Spleen (tissue), 11 donors: ENCODE measurements at regions not wholly inside any gene's neighbourhood (a gene's known extent, or its start where the extent isn't known, plus 50 kb on each side); places are given as distances from the start of the nearest gene placed in this dataset.

Experiments used
- DNase-seq: peaks from one replicate; pipeline ENCODE4 v3.0.0-alpha.2; 2020
- H3K27ac ChIP-seq, 8 donors: fragments of 200-600 bp; sonication (generic) in 7 of 8; 1 replicate in 4 of 8; 2 replicates in 4 of 8; pipeline versions ENCODE4 v1.5.0 to v1.8.0; 2016 to 2021; ENCODE audit warnings: inconsistent platforms in 4 of 8, mild to moderate bottlenecking in 4 of 8, moderate library complexity in 1 of 8
- H3K27me3 ChIP-seq, 7 donors: fragments of 200-600 bp; sonication (generic) in 6 of 7; replicated peaks in 1 of 7; 1 replicate in 4 of 7; 2 replicates in 3 of 7; pipeline versions ENCODE4 v1.5.0 to v1.8.0; 2016 to 2021; ENCODE audit warnings: inconsistent platforms in 3 of 7, mild to moderate bottlenecking in 1 of 7
- H3K36me3 ChIP-seq, 6 donors: fragments of 200-600 bp; sonication (generic) in 5 of 6; 1 replicate in 4 of 6; 2 replicates in 2 of 6; pipeline versions ENCODE4 v1.5.0 to v1.8.0; 2016 to 2021; ENCODE audit warnings: inconsistent platforms in 2 of 6
- H3K4me1 ChIP-seq, 6 donors: fragments of 200-600 bp; sonication (generic) in 5 of 6; 1 replicate in 3 of 6; 2 replicates in 3 of 6; pipeline versions ENCODE4 v1.5.0 to v1.8.0; 2016 to 2021; ENCODE audit warnings: inconsistent platforms in 3 of 6
- H3K4me3 ChIP-seq, 8 donors: fragments of 200-600 bp; sonication (generic) in 7 of 8; 1 replicate in 4 of 8; 2 replicates in 4 of 8; pipeline versions ENCODE4 v1.5.0 to v1.8.0; 2016 to 2021; ENCODE audit warnings: inconsistent platforms in 4 of 8, mild to moderate bottlenecking in 4 of 8, moderate library complexity in 2 of 8
- H3K9me3 ChIP-seq, 8 donors: fragments of 200-600 bp; sonication (generic) in 7 of 8; 1 replicate in 4 of 8; 2 replicates in 4 of 8; pipeline versions ENCODE4 v1.5.0 to v1.8.0; 2016 to 2021; ENCODE audit warnings: inconsistent platforms in 4 of 8
- CTCF ChIP-seq, 11 experiments: fragments of 200-600 bp in 7 of 11; fragments of 450-650 bp in 4 of 11; sonication (generic) in 4 of 11; IDR thresholded peaks in 8 of 11; conservative IDR thresholded peaks in 3 of 11; 1 replicate in 7 of 11; 2 replicates in 4 of 11; pipeline versions ENCODE4 v1.4.0 to v1.8.0; 2016 to 2021; ENCODE audit warnings: antibody characterized with exemption in 11 of 11, inconsistent platforms in 4 of 11, mild to moderate bottlenecking in 1 of 11
- POLR2A ChIP-seq, 3 donors: fragments of 450-650 bp; IDR thresholded peaks; one replicate each; pipeline ENCODE4 v1.5.1; 2017; ENCODE audit warnings: antibody characterized with exemption in 3 of 3, mild to moderate bottlenecking in 1 of 3
- POLR2AphosphoS5 ChIP-seq, 3 donors: sonication (generic); formaldehyde crosslinking; IDR thresholded peaks; one replicate each; pipeline ENCODE4 v1.5.1; 2017; ENCODE audit warnings: antibody characterized with exemption in 3 of 3
- WGBS, 5 donors: extraction: QIAGEN DNeasy Blood & Tissue Kit in 3 of 5; methylation state at CpG; one replicate each; pipeline versions ENCODE4 v1.1.5 to v1.1.7; 2013 to 2018; 5-methylcytosine and 5-hydroxymethylcytosine counted together
- intact Hi-C: fragments of 100-400 bp; cut with DNase I; formaldehyde crosslinking; loops from one replicate; pipeline ENCODE4 v1.15.0; 2023; ENCODE audit warnings: low total_unique reads
- donor health status: healthy with polysubstance abuse.
- donor health status: DM: no; HTN: no; CAD: no; lungs with moderate emphysema.
- donor health status: DM: no; HTN: no; CAD: no.
- donor health status: Bipolar disorder and iron deficiency.
- donor health status: healthy.
- donor health status: DM: no; HTN: no; CAD: no.
- donor health status: DM: yes; HTN: yes; CAD: no.

- intact Hi-C loops: no loop called here
- 68 to 92% (median 70%) methylated on average over 1 of the region's 1 CpG for WGBS, 5 donors
- TF ChIP-seq POLR2A (IDR thresholded peaks at IDR 0.05) (no peak), POLR2AphosphoS5 (IDR thresholded peaks at IDR 0.05) (no peak), CTCF (IDR thresholded peaks at IDR 0.05 in 8 of 11, conservative IDR thresholded peaks at IDR 0.05 in 3 of 11) (no peak)
Measured at GRCh38 chr5:88606173-88606572, 276.8 kb downstream of the MEF2C start.

GRCh38 chr5:88602584-88602983, 280.4 kb downstream of the MEF2C start:
- intact Hi-C loops: no loop called here
- Histone ChIP-seq H3K36me3 (no peaks in the 10 kb centered on the region), H3K9me3 (peaks cover 0 to 15% (median 9%) of the 10 kb centered on the region in 8 donors), H3K4me1 (no peaks in the 10 kb centered on the region), H3K4me3 (no peak overlapping the region), H3K27me3 (no peaks in the 10 kb centered on the region), H3K27ac (no peak overlapping the region)
- TF ChIP-seq POLR2A (IDR thresholded peaks at IDR 0.05) (no peak), CTCF (IDR thresholded peaks at IDR 0.05 in 8 of 11, conservative IDR thresholded peaks at IDR 0.05 in 3 of 11) (peak in 1 of 11 experiments; percentile 22)
- DNase-seq: no peak
- WGBS, 5 donors: 84 to 94% (median 90%) methylated on average over 22 of the region's 22 CpGs

More at GRCh38 chr5:88606173-88606572, 276.8 kb downstream of the MEF2C start:
- Histone ChIP-seq H3K27ac (no peak overlapping the region), H3K4me3 (no peak overlapping the region), H3K36me3 (no peaks in the 10 kb centered on the region), H3K9me3 (peaks cover 0 to 10% (median 1%) of the 10 kb centered on the region in 8 donors), H3K27me3 (peaks cover 0 to 7% (median 0%) of the 10 kb centered on the region in 7 donors), H3K4me1 (no peaks in the 10 kb centered on the region)
- DNase-seq: no peak

- no peak overlapping the region for H3K27ac ChIP-seq
- WGBS, 5 donors: 39 to 70% (median 66%) methylated on average over 1 of the region's 1 CpG
- no peaks in the 10 kb centered on the region for H3K4me1 ChIP-seq
- intact Hi-C loops: no loop called here
- no peak for DNase-seq
- H3K36me3 ChIP-seq: no peaks in the 10 kb centered on the region
- H3K4me3 ChIP-seq: no peak overlapping the region
- peaks cover 0 to 9% (median under 1%) of the 10 kb centered on the region in 8 donors for H3K9me3 ChIP-seq
- no peaks in the 10 kb centered on the region for H3K27me3 ChIP-seq
- no peak for TF ChIP-seq POLR2A (IDR thresholded peaks at IDR 0.05)
- no peak for TF ChIP-seq CTCF (IDR thresholded peaks at IDR 0.05 in 8 of 11, conservative IDR thresholded peaks at IDR 0.05 in 3 of 11)
- no peak for TF ChIP-seq POLR2AphosphoS5 (IDR thresholded peaks at IDR 0.05)
Measured at GRCh38 chr5:88594441-88594840, 288.5 kb downstream of the MEF2C start.

- Histone ChIP-seq H3K36me3 (no peaks in the 10 kb centered on the region), H3K27me3 (peaks cover 0 to 12% (median 0%) of the 10 kb centered on the region in 7 donors), H3K4me3 (no peak overlapping the region), H3K27ac (no peak overlapping the region), H3K9me3 (peaks cover 0 to 35% (median 19%) of the 10 kb centered on the region in 8 donors), H3K4me1 (no peaks in the 10 kb centered on the region)
- TF ChIP-seq CTCF (IDR thresholded peaks at IDR 0.05 in 8 of 11, conservative IDR thresholded peaks at IDR 0.05 in 3 of 11): no peak
- TF ChIP-seq POLR2AphosphoS5 (IDR thresholded peaks at IDR 0.05): no peak
- no peak for TF ChIP-seq POLR2A (IDR thresholded peaks at IDR 0.05)
- DNase-seq: no peak
- WGBS, 5 donors: 83 to 92% (median 85%) methylated on average over 4 of the region's 4 CpGs
- intact Hi-C loops: no loop called here
Measured at GRCh38 chr5:88588609-88589008, 294.4 kb downstream of the MEF2C start.
